GM18951 (cell line): ENCODE measurements at regions not wholly inside any gene's neighbourhood (a gene's known extent, or its start where the extent isn't known, plus 50 kb on each side); places are given as distances from the start of the nearest gene placed in this dataset.

Source experiments
- POLR2A ChIP-seq: IDR thresholded peaks from 4 replicates; pipeline ENCODE4 v1.6.1; 2011; ENCODE audit warnings: mild to moderate bottlenecking; ENCODE audit not compliant: insufficient read length, insufficient read depth; ENCODE audit errors: extremely low read depth
- in situ Hi-C: fragments of 300-500 bp; cut with MboI; formaldehyde crosslinking; loops from one replicate; pipeline ENCODE4 v1.12.0; 2022; ENCODE audit warnings: low sequenced_read_pairs, mixed read lengths, inconsistent platforms; ENCODE audit not compliant: unreplicated experiment

- no peak for TF ChIP-seq POLR2A
- in situ Hi-C loops: no loop called here
These were observed 944.2 kb downstream of the DTWD2 start for GRCh38 chr5:118044169-118044568.

- no peak for TF ChIP-seq POLR2A
- in situ Hi-C loops: no loop called here
These were observed 944.8 kb downstream of the DTWD2 start for GRCh38 chr5:118043531-118043930.

GRCh38 chr5:118042076-118042475 is 946.3 kb downstream of the DTWD2 start:
- in situ Hi-C loops: no loop called here
- TF ChIP-seq POLR2A: no peak

- in situ Hi-C loops: no loop called here
These were observed 947.9 kb downstream of the DTWD2 start for GRCh38 chr5:118040496-118040895.

GRCh38 chr5:118033686-118034338 is 954.5 kb downstream of the DTWD2 start:
- TF ChIP-seq POLR2A: no peak
- in situ Hi-C loops: no loop called here

More at GRCh38 chr5:118040496-118040895, 947.9 kb downstream of the DTWD2 start:
- TF ChIP-seq POLR2A: no peak

GRCh38 chr5:118029807-118030206 is 958.5 kb downstream of the DTWD2 start:
- no peak for TF ChIP-seq POLR2A
- in situ Hi-C loops: no loop called here

GRCh38 chr5:118022062-118022461 is 966.3 kb downstream of the DTWD2 start:
- in situ Hi-C loops: no loop called here
- no peak for TF ChIP-seq POLR2A

GRCh38 chr5:118017536-118017935 is 970.8 kb downstream of the DTWD2 start:
- TF ChIP-seq POLR2A: no peak
- in situ Hi-C loops: no loop called here

GRCh38 chr5:118016396-118016795 is 972.0 kb downstream of the DTWD2 start:
- in situ Hi-C loops: no loop called here
- TF ChIP-seq POLR2A: no peak

GRCh38 chr5:118015511-118015910 is 972.8 kb downstream of the DTWD2 start:
- TF ChIP-seq POLR2A: no peak

GRCh38 chr5:118009741-118010297 is 978.5 kb downstream of the DTWD2 start:
- in situ Hi-C loops: no loop called here
- TF ChIP-seq POLR2A: no peak

More at GRCh38 chr5:118015511-118015910, 972.8 kb downstream of the DTWD2 start:
- in situ Hi-C loops: no loop called here

- TF ChIP-seq POLR2A: no peak
- in situ Hi-C loops: no loop called here
These were observed 979.6 kb downstream of the DTWD2 start for GRCh38 chr5:118008779-118009178.

GRCh38 chr5:118007262-118007661 is 981.1 kb downstream of the DTWD2 start:
- in situ Hi-C loops: no loop called here

GRCh38 chr5:118006219-118006618 is 982.1 kb downstream of the DTWD2 start:
- TF ChIP-seq POLR2A: no peak

More at GRCh38 chr5:118007262-118007661, 981.1 kb downstream of the DTWD2 start:
- TF ChIP-seq POLR2A: no peak

More at GRCh38 chr5:118006219-118006618, 982.1 kb downstream of the DTWD2 start:
- in situ Hi-C loops: no loop called here
